ENCODE measurements at regions not wholly inside any gene's neighbourhood (a gene's known extent, or its start where the extent isn't known, plus 50 kb on each side); places are given as distances from the start of the nearest gene placed in this dataset.

GRCh38 chr1:38787041-38787440, 72.5 kb downstream of the RRAGC start:
- Histone ChIP-seq H3K9me3 (ENCODE audit: low read depth, low read length) (no peaks in the 10 kb centered on the region), H3K4me3 (ENCODE audit: low read length) (no peak overlapping the region), H3K4me1 (ENCODE audit: insufficient read depth, low read length) (no peaks in the 10 kb centered on the region), H3K27me3 (ENCODE audit: insufficient read depth, low read length) (peaks cover 37% of the 10 kb centered on the region)

DNA sequence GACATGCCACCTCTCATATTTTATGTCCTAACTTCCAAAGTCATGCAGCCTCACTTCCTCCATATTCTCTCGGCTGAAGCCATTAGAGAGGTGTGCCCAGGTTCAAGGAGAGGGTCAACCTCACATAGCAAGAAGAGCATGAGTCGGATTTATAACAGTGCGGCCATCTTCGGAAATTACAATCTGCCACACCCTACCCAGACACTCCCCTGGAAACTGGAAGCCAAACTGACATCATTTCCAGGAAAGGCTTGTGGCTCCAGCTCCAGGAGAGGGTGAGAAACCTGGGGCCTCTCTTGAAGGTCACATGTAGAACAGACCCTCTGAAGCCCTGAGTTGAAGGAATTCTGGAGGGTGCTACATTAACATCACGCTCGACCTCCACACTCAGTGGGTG, 73.5 kb downstream of the RRAGC start:
- no peaks in the 10 kb centered on the region for H3K4me1 ChIP-seq (ENCODE audit: insufficient read depth, low read length)
- H3K9me3 ChIP-seq (ENCODE audit: low read depth, low read length): no peaks in the 10 kb centered on the region
- no peak overlapping the region for H3K4me3 ChIP-seq (ENCODE audit: low read length)
- peaks cover 37% of the 10 kb centered on the region for H3K27me3 ChIP-seq (ENCODE audit: insufficient read depth, low read length)

GRCh38 chr1:38785285-38786039, 74.1 kb downstream of the RRAGC start:
- H3K4me3 ChIP-seq (ENCODE audit: low read length): no peak overlapping the region
- no peaks in the 10 kb centered on the region for H3K4me1 ChIP-seq (ENCODE audit: insufficient read depth, low read length)
- H3K9me3 ChIP-seq (ENCODE audit: low read depth, low read length): no peaks in the 10 kb centered on the region
- peaks cover 37% of the 10 kb centered on the region for H3K27me3 ChIP-seq (ENCODE audit: insufficient read depth, low read length)

DNA sequence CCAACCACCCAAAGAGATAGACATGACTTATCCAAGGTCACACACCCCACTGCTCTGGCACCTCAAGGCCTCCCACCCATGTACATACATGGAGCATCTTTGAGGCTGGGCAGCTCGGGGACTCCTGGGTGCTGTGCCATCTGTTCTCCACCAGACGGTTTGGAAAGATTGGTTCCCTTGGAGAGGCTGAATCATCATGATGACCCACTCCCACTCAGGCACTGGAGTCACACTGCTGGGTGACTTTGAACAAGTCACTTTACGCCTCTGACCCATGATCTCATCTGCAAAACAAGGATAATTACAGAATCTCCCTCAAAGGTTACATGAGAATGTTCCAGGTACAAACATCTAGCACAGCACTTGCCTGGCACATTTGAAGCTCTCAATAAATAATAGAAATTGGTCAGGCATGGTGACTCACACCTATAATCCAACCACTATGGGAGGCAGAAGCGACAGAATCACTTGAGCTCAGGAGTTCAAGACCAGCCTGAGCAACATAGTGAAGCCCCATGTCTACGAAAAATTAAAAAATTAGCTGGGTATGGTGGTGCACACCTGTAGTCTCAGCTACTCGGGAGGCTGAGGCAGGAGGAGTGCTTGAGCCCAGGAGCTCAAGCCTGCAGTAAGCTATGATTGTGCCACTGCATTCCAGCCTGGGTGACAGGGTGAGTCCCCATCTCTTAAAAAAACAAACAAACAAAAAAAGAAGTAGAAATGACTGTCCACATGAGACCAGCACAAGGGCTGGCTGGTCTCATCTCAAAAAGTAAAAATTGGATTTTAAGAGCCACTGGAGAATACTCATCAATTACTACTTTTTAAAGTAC, 74.9 kb downstream of the RRAGC start:
- Histone ChIP-seq H3K9me3 (ENCODE audit: low read depth, low read length) (no peaks in the 10 kb centered on the region), H3K27me3 (ENCODE audit: insufficient read depth, low read length) (peaks cover 41% of the 10 kb centered on the region), H3K4me3 (ENCODE audit: low read length) (no peak overlapping the region), H3K4me1 (ENCODE audit: insufficient read depth, low read length) (no peaks in the 10 kb centered on the region)

- H3K4me3 ChIP-seq (ENCODE audit: low read length): no peak overlapping the region
- H3K4me1 ChIP-seq (ENCODE audit: insufficient read depth, low read length): no peaks in the 10 kb centered on the region
- peaks cover 37% of the 10 kb centered on the region for H3K27me3 ChIP-seq (ENCODE audit: insufficient read depth, low read length)
- no peaks in the 10 kb centered on the region for H3K9me3 ChIP-seq (ENCODE audit: low read depth, low read length)
Measured at GRCh38 chr1:38783640-38784229, 75.8 kb downstream of the RRAGC start.

DNA sequence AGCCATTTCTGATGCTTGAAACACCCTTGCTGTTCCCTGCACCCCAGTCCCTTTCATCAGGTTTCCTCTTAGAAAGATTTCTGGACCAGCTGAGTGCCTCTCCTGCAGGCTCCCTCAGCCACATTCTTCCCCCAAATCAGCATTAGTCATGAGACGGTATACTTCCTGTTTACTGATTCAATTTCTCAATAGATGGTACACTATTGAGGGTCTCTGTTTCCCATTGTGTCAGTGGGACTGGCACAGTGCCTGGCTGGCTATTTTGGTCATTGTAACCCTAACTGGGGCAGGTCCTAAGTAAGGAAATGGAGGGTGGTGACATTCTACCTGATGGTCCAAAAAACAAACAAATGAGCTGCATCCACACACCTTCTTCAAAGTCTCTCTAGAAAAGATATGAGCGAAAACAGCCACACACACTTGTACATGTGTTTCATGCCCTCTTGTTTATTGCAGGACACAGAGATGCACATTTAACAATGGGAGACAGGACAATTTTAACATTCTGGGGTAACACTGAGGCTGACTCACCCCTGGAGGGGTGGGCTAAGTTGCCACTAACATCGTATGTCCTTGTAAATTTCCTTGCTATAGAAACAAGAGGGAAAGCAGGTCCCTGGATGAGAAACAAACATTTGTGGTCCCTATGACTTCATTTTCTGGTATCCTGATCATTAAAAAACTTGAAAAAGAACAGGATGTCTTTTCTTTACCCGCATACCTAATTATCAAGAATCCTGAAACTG, 77.5 kb downstream of the RRAGC start:
- H3K4me3 ChIP-seq (ENCODE audit: low read length): no peak overlapping the region
- H3K4me1 ChIP-seq (ENCODE audit: insufficient read depth, low read length): no peaks in the 10 kb centered on the region
- no peaks in the 10 kb centered on the region for H3K9me3 ChIP-seq (ENCODE audit: low read depth, low read length)
- peaks cover 30% of the 10 kb centered on the region for H3K27me3 ChIP-seq (ENCODE audit: insufficient read depth, low read length)

GRCh38 chr1:38780133-38780532, 79.4 kb downstream of the RRAGC start:
- Histone ChIP-seq H3K4me3 (ENCODE audit: low read length) (no peak overlapping the region), H3K4me1 (ENCODE audit: insufficient read depth, low read length) (no peaks in the 10 kb centered on the region), H3K27me3 (ENCODE audit: insufficient read depth, low read length) (peaks cover 30% of the 10 kb centered on the region), H3K9me3 (ENCODE audit: low read depth, low read length) (no peaks in the 10 kb centered on the region)

DNA sequence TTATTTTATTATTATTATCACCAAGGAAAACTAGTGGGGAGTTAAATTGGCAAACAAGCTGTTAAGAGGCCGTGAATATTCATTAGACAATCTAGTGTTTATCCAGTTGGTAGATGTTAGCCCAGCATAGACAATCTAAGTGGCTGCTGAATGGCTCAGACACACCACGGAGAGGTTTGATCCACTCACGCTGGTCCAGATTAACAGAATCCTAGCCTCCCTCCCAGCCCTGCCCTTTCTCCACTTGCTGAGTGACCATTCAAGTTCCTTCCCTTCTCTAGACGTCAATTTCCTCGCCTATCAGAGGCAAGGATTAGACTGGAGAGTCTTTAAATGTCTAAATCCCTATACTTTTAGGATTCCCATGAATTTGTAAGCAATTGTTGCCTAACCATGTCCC, 80.1 kb downstream of the RRAGC start:
- Histone ChIP-seq H3K27me3 (ENCODE audit: insufficient read depth, low read length) (peaks cover 28% of the 10 kb centered on the region), H3K4me3 (ENCODE audit: low read length) (no peak overlapping the region), H3K4me1 (ENCODE audit: insufficient read depth, low read length) (no peaks in the 10 kb centered on the region), H3K9me3 (ENCODE audit: low read depth, low read length) (no peaks in the 10 kb centered on the region)

DNA sequence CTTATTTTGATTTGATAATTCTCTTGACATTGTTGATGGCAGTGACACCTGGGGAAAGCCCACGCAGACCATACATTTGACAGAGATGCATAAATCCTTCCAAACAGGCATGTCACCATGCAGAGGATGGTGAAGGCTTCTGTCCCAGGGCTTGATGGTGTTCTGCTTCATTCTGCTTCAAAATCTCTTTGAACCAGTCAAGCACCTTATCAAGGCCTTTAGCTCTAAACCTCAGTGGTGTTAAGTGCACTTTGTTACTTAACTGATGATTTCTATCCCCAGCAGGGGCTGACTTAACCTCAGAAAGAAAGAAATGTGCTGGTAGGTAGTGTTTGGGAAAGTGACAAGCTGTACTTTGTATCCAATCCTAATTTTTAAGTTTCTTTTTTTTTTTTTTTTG, 81.1 kb downstream of the RRAGC start:
- Histone ChIP-seq H3K4me1 (ENCODE audit: insufficient read depth, low read length) (no peaks in the 10 kb centered on the region), H3K4me3 (ENCODE audit: low read length) (no peak overlapping the region), H3K9me3 (ENCODE audit: low read depth, low read length) (no peaks in the 10 kb centered on the region), H3K27me3 (ENCODE audit: insufficient read depth, low read length) (peaks cover 19% of the 10 kb centered on the region)

DNA sequence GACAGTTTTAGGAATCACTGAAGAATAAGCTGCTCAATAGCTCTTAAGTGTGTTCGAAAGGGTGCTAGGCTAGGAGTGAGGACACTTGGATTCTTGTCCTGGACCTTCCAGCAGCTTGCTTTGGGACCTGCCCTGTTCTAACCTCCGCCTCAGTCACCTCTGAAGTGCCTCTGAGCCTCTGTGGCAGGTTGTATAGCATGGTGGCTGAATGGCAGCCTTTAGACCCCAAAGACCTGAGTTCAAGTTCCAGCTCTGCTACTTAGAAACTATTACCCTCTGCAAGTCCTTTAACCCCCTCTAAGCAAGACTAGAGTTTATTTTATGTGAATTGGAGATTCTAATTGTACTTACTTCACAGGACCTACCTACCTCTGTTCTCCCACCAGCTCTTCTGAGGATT, 81.5 kb downstream of the RRAGC start:
- Histone ChIP-seq H3K9me3 (ENCODE audit: low read depth, low read length) (no peaks in the 10 kb centered on the region), H3K27me3 (ENCODE audit: insufficient read depth, low read length) (peaks cover 14% of the 10 kb centered on the region), H3K4me1 (ENCODE audit: insufficient read depth, low read length) (no peaks in the 10 kb centered on the region), H3K4me3 (ENCODE audit: low read length) (no peak overlapping the region)

DNA sequence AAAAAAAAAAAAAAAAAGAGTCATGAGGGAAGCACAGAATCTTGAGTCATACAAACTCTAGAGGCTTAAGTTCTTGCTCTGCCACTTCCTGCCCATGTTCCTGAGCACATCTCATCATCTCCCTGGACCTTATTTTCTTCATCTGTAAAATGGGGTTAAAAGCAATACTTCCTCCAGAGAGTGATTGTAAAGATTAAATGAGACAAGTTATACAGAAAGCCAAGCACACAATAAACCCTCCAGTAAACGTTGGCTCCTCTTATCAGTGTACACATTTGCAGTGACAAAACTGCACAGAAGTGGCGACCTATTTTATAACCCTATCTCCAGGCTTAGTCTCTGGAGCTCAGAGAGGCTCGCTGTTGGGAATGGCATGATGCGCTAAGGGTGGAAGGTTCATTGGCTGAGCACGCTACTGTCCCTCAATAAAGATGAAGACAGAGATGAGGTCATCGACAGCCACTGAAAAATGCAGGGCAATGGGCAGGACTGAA, 82.1 kb downstream of the RRAGC start:
- Histone ChIP-seq H3K27me3 (ENCODE audit: insufficient read depth, low read length) (peaks cover 9% of the 10 kb centered on the region), H3K4me1 (ENCODE audit: insufficient read depth, low read length) (no peaks in the 10 kb centered on the region), H3K9me3 (ENCODE audit: low read depth, low read length) (no peaks in the 10 kb centered on the region), H3K4me3 (ENCODE audit: low read length) (no peak overlapping the region)

- H3K4me1 ChIP-seq (ENCODE audit: insufficient read depth, low read length): no peaks in the 10 kb centered on the region
- H3K9me3 ChIP-seq (ENCODE audit: low read depth, low read length): no peaks in the 10 kb centered on the region
- peaks cover 7% of the 10 kb centered on the region for H3K27me3 ChIP-seq (ENCODE audit: insufficient read depth, low read length)
- no peak overlapping the region for H3K4me3 ChIP-seq (ENCODE audit: low read length)
Measured at GRCh38 chr1:38776466-38777065, 83.0 kb downstream of the RRAGC start.

- H3K4me3 ChIP-seq (ENCODE audit: low read length): no peak overlapping the region
- H3K9me3 ChIP-seq (ENCODE audit: low read depth, low read length): no peaks in the 10 kb centered on the region
- H3K4me1 ChIP-seq (ENCODE audit: insufficient read depth, low read length): no peaks in the 10 kb centered on the region
- H3K27me3 ChIP-seq (ENCODE audit: insufficient read depth, low read length): peaks cover 4% of the 10 kb centered on the region
Measured at GRCh38 chr1:38775175-38775845, 84.3 kb downstream of the RRAGC start.

DNA sequence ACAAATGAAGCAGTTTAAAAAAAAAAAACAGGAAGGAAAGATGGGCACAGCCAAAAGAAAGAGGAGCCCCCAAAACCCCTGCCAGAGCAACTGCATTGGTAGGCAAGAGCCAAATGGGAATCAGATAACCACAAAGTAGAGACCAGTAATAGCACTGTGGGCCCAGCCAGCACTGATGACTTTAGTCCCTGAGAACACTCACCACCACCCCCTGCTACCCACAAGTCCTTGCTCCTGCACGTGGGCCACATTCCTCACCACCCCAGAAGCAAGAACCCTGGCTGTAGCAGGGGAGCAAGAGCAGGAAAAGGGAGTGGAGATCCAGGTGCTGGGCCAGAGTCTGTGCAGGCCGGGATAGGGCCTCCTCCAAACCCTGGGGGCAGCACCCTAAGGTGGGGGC, 86.1 kb downstream of the RRAGC start:
- Histone ChIP-seq H3K27me3 (ENCODE audit: insufficient read depth, low read length) (no peaks in the 10 kb centered on the region), H3K4me3 (ENCODE audit: low read length) (no peak overlapping the region), H3K4me1 (ENCODE audit: insufficient read depth, low read length) (no peaks in the 10 kb centered on the region), H3K9me3 (ENCODE audit: low read depth, low read length) (no peaks in the 10 kb centered on the region)
